IgD-negative memory B cell (primary cell): ENCODE measurements at regions not wholly inside any gene's neighbourhood (a gene's known extent, or its start where the extent isn't known, plus 50 kb on each side); places are given as distances from the start of the nearest gene placed in this dataset.

ENCODE experiments used
- H3K27ac Mint-ChIP-seq, 3 donors: one replicate each; pipeline ENCODE4 v1.8.0; 2020 to 2022; ENCODE audit warnings: mild to moderate bottlenecking in 3 of 3, mixed read lengths in 3 of 3, moderate library complexity in 1 of 3
- H3K27me3 Mint-ChIP-seq: one replicate; pipeline ENCODE4 v1.8.0; 2021; ENCODE audit warnings: mixed read lengths
- H3K36me3 Mint-ChIP-seq: one replicate; pipeline ENCODE4 v1.8.0; 2020; ENCODE audit warnings: mild to moderate bottlenecking, mixed read lengths
- H3K4me1 Mint-ChIP-seq, 3 donors: one replicate each; pipeline ENCODE4 v1.8.0; 2020 to 2022; ENCODE audit warnings: mixed read lengths in 3 of 3, mild to moderate bottlenecking in 1 of 3
- H3K4me3 Mint-ChIP-seq, 4 donors: one replicate each; pipeline ENCODE4 v1.8.0; 2020 to 2022; ENCODE audit warnings: mild to moderate bottlenecking in 4 of 4, mixed read lengths in 4 of 4, moderate library complexity in 3 of 4
- H3K9me3 Mint-ChIP-seq, 3 donors: one replicate each; pipeline ENCODE4 v1.8.0; 2020 to 2021; ENCODE audit warnings: mixed read lengths in 3 of 3, mild to moderate bottlenecking in 1 of 3

DNA sequence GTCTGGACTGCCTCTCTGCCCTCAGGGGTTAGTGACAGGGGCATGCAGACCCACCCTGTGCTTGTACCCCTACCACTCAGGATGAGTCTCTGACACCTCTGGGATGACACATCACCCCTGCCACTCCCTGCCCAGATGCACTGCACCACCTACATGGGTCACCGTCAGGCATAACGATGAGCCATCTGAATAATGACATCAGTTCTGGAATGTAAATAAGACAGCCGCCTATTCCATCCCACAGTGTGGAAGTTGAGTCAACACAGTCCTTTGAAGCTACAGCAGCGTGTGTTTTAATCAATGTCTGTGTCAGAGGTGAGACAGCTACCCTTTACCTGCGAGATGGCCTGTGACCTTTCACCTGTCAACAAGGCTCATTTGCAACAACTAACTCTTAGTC, 268.7 kb upstream of the ARRDC4 start:
- Mint-ChIP-seq H3K27ac (no peak overlapping the region), H3K36me3 (no peaks in the 10 kb centered on the region), H3K4me3 (no peak overlapping the region), H3K9me3 (peaks cover 3 to 10% (median 5%) of the 10 kb centered on the region in 3 donors), H3K27me3 (no peaks in the 10 kb centered on the region), H3K4me1 (peaks cover 0 to 3% (median 0%) of the 10 kb centered on the region in 3 donors)

DNA sequence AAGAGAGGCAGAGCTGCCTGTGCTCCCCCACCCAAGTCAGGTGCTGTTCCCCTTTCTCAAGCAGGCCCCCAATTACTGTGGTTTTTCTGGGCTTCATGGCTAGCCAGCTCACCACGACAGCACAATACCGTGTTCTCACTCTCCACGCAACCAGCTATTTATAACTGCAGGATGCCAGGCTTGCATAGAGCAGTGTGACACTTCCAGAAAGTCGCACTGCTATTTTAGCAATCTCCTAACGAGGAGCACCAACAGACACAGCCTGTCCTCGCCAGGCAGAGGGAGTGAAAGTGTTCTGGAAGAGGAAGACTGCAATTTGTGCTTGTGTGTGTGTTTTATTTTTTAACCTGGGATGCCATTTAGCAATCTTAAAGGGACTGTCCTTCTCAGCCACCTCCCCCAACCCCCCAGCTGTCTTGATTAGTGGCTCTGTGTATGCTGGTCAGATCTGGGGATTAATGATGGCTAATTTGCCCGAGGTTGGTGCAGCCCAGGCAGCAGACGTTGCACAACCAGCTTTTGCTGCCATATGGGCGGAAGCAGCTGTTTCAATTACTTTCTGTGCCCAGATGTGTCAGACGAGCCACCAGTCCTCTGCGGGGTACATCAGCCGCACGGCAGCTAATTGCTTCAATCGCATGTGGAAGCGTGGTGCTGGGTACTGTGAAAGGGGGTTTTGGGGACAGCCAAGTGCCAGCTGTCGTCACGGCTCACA, 268.0 kb upstream of the ARRDC4 start:
- Mint-ChIP-seq H3K4me1 (peaks cover 0 to 3% (median 0%) of the 10 kb centered on the region in 3 donors), H3K27ac (no peak overlapping the region), H3K9me3 (peaks cover 5 to 15% (median 7%) of the 10 kb centered on the region in 3 donors), H3K36me3 (no peaks in the 10 kb centered on the region), H3K27me3 (no peaks in the 10 kb centered on the region), H3K4me3 (no peak overlapping the region)

DNA sequence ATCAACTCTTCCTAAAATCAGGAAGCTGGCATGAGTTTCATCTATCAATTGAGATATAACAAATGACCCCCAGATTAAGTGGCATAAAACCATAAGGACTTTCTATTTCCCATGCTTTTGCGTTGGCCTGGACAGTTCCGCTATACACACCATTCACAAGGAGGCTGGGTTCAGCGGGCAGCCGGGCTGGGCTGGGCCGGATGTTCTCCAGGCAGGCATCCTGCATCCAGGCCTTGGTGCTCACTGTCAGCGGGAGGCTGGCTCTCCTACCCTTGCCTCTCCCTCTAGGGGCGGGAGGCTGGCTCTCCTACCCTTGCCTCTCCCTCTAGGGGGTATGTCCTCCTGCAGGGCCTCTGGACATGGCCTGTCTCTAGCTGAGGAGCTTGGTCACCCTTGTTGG, 266.0 kb upstream of the ARRDC4 start:
- no peak overlapping the region for H3K4me3 Mint-ChIP-seq
- H3K36me3 Mint-ChIP-seq = no peaks in the 10 kb centered on the region
- H3K4me1 Mint-ChIP-seq = peaks cover 0 to 3% (median 0%) of the 10 kb centered on the region in 3 donors
- peaks cover 5 to 14% (median 6%) of the 10 kb centered on the region in 3 donors for H3K9me3 Mint-ChIP-seq
- no peak overlapping the region for H3K27ac Mint-ChIP-seq
- H3K27me3 Mint-ChIP-seq = no peaks in the 10 kb centered on the region

DNA sequence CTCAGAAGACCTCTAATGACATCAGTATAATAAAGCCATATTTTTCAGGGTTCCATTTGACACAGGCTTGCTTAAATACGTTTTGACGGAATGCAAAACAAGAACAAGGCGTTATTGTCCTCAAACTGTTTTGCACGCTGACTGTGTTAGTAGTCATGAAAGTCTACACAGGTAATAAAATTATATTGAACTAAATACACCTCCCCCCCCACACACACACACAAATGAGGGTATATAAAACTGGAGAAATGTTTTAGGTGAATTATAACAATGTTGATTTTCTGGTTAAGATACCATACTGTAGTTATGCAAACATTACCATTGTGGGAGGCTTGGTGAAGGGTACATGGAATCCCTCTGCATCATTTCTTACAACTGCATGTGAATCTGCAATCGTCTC, 257.1 kb upstream of the ARRDC4 start:
- Mint-ChIP-seq H3K27me3 (no peaks in the 10 kb centered on the region), H3K4me1 (no peaks in the 10 kb centered on the region), H3K36me3 (no peaks in the 10 kb centered on the region), H3K9me3 (peaks cover 0 to 17% (median 2%) of the 10 kb centered on the region in 3 donors), H3K27ac (no peak overlapping the region), H3K4me3 (no peak overlapping the region)

DNA sequence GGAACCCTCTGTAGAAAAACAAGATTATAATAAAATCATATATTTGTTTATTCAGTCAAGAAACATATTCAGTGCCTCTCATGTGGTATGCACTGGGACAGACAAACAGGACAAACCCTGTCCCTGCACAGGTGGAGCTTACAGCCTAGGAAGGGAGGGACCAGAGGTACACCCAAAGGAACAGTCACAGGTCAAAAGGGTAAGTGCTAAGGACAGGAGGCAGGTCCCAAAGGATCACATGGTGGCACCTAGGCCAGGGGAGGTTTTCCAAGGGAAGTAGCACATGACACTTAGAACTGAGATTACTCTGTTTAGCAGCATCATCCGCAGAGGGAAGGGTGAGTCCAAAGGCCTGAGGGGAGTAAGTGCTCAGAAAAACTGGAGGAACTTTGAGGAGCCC, 254.4 kb upstream of the ARRDC4 start:
- Mint-ChIP-seq H3K27ac (no peak overlapping the region), H3K36me3 (no peaks in the 10 kb centered on the region), H3K9me3 (peaks cover 2 to 17% (median 2%) of the 10 kb centered on the region in 3 donors), H3K4me3 (no peak overlapping the region), H3K4me1 (no peaks in the 10 kb centered on the region), H3K27me3 (no peaks in the 10 kb centered on the region)

DNA sequence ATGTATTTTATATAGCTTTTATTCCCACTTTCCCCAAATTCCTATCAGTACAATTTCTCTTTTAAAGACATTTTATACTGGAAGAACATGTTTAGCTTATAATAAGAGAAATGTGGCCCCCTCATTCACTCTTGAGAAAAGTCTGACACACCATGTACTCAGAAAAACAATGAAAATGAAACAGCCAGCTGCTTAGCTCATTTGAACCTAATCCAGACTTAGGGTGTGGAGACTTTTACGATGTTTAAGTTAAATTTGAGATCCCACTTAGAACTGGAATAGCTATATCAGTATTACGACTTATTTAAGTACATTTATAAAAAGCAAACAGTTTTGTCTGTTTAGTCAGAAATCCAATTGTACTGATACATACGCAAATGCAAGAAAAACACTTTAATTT, 252.3 kb upstream of the ARRDC4 start:
- Mint-ChIP-seq H3K4me3 (no peak overlapping the region), H3K36me3 (no peaks in the 10 kb centered on the region), H3K9me3 (peaks cover 2 to 10% (median 4%) of the 10 kb centered on the region in 3 donors), H3K27ac (no peak overlapping the region), H3K4me1 (no peaks in the 10 kb centered on the region), H3K27me3 (no peaks in the 10 kb centered on the region)

DNA sequence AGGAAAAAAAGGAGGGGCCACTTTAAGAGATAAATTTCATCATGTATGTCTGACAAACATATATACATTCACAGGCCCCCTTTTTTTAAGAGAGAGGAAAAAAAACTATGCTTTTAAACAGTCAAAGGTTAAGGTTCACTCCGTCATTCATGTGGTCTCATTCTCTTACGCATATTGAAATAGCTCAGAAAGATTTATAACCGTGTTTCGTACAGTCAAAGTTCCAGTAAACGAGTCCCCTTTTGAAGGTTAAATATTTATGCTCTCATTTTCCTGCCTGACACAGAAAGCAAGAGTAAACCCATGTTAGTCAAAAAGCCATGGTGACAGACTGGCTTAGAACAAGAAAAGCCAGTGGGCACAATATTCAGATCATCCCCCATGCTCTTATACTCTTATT, 248.0 kb upstream of the ARRDC4 start:
- Mint-ChIP-seq H3K36me3 (no peaks in the 10 kb centered on the region), H3K4me1 (no peaks in the 10 kb centered on the region), H3K27me3 (no peaks in the 10 kb centered on the region), H3K4me3 (no peak overlapping the region), H3K9me3 (peaks cover 0 to 4% (median 4%) of the 10 kb centered on the region in 3 donors), H3K27ac (no peak overlapping the region)

DNA sequence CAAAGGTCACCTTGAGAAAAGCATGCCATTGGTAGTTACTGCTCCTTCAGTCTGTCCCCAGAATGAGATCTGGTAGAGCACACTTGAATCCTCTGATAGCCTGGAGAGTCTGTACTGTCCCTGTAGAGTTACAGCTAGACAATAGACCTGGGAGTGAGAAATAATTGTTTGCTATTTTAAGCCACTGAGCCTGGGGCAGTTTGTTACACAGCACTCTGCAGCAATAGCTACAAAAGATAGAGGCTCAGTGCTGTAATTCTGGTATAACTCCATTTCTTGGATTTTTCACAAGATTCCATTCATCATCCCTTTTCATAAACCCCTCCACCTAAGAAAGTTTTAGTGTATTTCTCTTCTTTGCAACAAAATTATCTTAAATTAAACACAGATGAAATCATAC, 242.7 kb upstream of the ARRDC4 start:
- H3K36me3 Mint-ChIP-seq = no peaks in the 10 kb centered on the region
- H3K4me1 Mint-ChIP-seq = no peaks in the 10 kb centered on the region
- H3K4me3 Mint-ChIP-seq = no peak overlapping the region
- no peak overlapping the region for H3K27ac Mint-ChIP-seq
- H3K9me3 Mint-ChIP-seq = peaks cover 0 to 9% (median 9%) of the 10 kb centered on the region in 3 donors
- no peaks in the 10 kb centered on the region for H3K27me3 Mint-ChIP-seq

DNA sequence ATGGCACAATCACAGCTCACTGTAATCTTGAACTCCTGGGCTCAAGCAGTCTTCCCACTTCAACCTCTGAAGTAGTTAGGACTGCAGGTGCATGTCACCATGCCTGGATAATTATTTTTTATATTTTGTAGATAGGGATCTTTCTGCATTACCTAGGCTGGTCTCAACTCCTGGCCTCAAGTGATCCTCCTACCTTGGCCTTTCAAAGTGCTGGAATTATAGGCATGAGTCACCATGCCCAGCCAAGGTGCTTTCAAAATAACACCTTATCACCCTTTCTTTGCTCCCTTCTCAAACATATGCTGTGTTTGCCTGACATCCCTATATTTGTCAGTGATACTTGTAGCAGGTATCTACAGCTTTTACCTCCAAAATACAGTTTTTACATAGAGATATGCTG, 242.0 kb upstream of the ARRDC4 start:
- no peak overlapping the region for H3K27ac Mint-ChIP-seq
- H3K27me3 Mint-ChIP-seq = no peaks in the 10 kb centered on the region
- H3K36me3 Mint-ChIP-seq = no peaks in the 10 kb centered on the region
- no peaks in the 10 kb centered on the region for H3K4me1 Mint-ChIP-seq
- H3K9me3 Mint-ChIP-seq = peaks cover 0 to 13% (median 9%) of the 10 kb centered on the region in 3 donors
- H3K4me3 Mint-ChIP-seq = no peak overlapping the region

DNA sequence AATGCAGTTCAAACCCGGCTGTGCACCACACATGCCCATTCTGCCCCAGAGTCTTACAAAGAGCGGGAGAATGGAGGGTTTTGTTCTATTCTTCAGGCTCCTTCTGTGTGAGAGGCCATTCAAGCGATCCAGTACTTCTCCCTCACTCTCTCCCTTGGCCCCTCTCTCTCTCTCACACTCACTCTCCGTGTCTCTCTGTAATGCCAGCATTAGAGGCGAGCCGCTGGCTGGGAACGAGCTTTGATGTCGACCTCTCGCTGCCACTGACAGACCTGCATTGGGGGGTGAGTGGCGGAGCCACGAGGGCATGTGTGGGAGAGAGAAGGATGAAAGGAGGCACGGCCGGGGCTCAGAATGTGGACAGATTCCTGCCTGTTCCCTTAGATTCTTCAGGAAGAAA, 231.7 kb upstream of the ARRDC4 start:
- no peak overlapping the region for H3K27ac Mint-ChIP-seq
- H3K4me3 Mint-ChIP-seq = no peak overlapping the region
- peaks cover 2 to 7% (median 3%) of the 10 kb centered on the region in 3 donors for H3K9me3 Mint-ChIP-seq
- no peaks in the 10 kb centered on the region for H3K36me3 Mint-ChIP-seq
- H3K4me1 Mint-ChIP-seq = no peaks in the 10 kb centered on the region
- H3K27me3 Mint-ChIP-seq = no peaks in the 10 kb centered on the region

DNA sequence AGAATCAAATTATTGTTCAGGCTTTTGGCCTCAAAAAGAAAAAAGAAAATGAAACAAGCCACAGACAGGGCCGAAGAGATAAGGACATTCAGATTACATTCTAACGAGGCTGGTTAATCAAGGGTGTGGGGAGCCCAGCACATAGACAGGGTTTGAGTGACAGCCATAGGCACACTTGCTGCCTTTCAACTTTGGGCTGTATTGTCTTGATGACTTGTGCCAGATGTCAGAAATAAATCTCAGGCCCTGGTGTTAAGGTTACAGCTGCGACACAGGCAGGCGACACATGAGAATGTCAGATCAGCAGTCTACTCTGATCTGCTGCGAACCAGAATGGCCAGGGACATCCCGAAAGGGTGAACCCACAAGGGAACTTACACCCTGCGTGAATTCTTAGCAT, 231.2 kb upstream of the ARRDC4 start:
- H3K36me3 Mint-ChIP-seq = no peaks in the 10 kb centered on the region
- no peaks in the 10 kb centered on the region for H3K4me1 Mint-ChIP-seq
- H3K9me3 Mint-ChIP-seq = peaks cover 2 to 7% (median 3%) of the 10 kb centered on the region in 3 donors
- H3K4me3 Mint-ChIP-seq = no peak overlapping the region
- no peak overlapping the region for H3K27ac Mint-ChIP-seq
- H3K27me3 Mint-ChIP-seq = no peaks in the 10 kb centered on the region

DNA sequence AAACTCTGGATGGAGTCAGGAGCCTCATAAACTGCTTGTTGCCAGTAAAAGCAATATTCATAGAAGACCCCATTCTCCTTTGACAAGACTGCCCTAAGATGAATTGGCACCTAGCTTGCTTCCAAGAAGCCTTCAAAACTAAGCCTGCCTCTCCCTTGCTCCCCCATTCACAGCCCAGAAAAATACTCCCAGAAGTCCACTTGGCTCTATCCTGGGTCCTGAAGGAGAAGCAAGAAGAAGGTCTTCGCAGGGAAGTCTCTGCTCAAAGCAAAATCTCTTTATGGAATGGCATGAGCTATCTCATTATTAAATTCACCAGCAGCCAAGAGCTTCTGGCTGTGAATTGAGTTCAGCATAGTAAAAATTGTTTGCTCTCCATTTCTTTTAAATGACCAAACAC, 230.2 kb upstream of the ARRDC4 start:
- Mint-ChIP-seq H3K36me3 (no peaks in the 10 kb centered on the region), H3K4me1 (no peaks in the 10 kb centered on the region)

DNA sequence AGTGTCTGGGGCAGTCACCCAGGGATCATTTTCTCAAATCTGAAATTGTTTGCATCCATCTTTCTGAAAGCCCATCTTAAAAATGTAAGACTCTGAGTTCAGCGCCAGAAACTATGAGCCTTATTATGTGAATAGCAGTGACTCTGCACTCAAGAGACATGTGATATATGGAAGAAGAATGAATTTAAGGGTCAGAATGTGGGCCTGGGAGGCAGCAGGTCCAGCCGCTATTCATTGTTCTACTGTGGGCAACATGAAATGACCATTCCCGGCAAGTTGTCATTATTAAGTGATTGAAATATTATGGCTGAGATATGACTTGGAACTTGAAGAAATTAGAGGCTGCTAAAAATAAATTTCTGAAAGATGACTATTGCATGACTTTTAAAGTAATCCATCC, 228.6 kb upstream of the ARRDC4 start:
- Mint-ChIP-seq H3K36me3 (no peaks in the 10 kb centered on the region), H3K4me3 (no peak overlapping the region)

More for the DNA sequence above, 230.2 kb upstream of the ARRDC4 start:
- Mint-ChIP-seq H3K27ac (no peak overlapping the region), H3K4me3 (no peak overlapping the region), H3K27me3 (no peaks in the 10 kb centered on the region), H3K9me3 (peaks cover 2 to 7% (median 3%) of the 10 kb centered on the region in 3 donors)

DNA sequence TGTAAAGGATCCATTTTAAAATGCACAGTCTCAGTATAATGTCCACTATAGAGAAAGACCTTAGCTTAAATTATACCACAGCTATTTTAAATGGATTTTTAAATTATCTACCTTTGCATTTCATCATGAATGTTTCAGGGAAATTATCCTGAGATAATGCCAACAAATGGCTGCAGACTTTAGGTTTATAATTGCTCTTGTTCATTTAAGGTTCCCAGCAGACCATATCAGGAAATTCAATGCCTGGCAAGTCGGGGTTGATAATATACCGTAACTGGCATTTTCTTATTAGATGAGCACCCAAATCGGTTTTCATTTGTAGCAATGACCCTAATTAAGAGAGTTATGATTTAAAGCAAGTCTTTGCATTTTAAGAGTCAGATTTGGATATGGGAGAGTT, 227.1 kb upstream of the ARRDC4 start:
- Mint-ChIP-seq H3K27me3 (no peaks in the 10 kb centered on the region), H3K4me1 (no peaks in the 10 kb centered on the region), H3K27ac (no peak overlapping the region), H3K36me3 (no peaks in the 10 kb centered on the region), H3K9me3 (peaks cover 3 to 6% (median 3%) of the 10 kb centered on the region in 3 donors), H3K4me3 (no peak overlapping the region)

More for the DNA sequence above, 228.6 kb upstream of the ARRDC4 start:
- Mint-ChIP-seq H3K4me1 (no peaks in the 10 kb centered on the region), H3K27me3 (no peaks in the 10 kb centered on the region), H3K9me3 (peaks cover 2 to 7% (median 3%) of the 10 kb centered on the region in 3 donors), H3K27ac (no peak overlapping the region)

DNA sequence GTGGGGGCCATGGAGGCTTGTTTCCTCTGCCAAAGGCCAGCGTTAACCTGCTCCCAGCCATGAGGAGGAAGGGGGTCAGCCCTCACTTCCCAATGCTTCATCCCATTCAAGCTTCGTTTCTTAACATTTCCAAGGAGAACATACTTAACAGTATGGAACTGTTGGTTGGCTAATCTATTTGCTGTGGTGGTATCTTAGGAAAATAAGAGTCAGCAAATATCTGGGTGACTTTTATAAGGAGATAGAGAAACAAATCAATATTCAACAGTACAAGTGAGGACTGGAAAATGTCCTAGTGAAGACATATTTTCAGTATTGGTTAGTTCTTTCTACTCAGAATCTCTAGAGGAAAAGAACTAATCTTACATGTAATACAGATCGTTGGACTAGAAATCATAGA, 223.8 kb upstream of the ARRDC4 start:
- no peaks in the 10 kb centered on the region for H3K36me3 Mint-ChIP-seq

DNA sequence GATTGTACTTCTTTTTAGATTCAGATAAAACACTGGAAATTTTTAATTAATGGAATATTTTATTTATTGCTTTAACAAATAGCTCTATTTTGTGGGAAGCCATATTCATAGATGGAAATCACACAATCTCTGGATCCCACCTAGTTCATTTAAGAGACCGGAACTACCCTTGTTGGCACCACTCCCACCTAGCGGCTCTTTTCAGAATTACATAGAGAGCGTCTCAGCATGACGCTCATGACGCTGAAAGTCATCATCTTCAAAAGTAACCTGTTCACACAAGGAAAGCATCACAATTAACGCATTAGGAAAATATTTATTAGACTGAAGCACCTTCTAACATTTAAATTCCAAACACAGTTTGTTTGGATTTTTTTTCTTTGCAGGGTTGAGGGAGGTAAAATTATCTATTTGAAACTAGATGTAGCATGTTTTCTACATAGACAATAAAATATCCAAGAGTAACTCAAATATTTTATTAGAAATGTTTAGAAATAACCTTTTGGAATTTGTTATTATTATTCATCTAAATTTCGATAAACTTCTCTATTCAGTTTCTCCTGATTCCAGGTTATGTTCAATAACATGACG, 214.9 kb upstream of the ARRDC4 start:
- Mint-ChIP-seq H3K27me3 (no peaks in the 10 kb centered on the region), H3K36me3 (no peaks in the 10 kb centered on the region), H3K4me3 (no peak overlapping the region), H3K27ac (no peak overlapping the region), H3K4me1 (no peaks in the 10 kb centered on the region), H3K9me3 (peaks cover 0 to 1% (median 0%) of the 10 kb centered on the region in 3 donors)

More for the DNA sequence above, 223.8 kb upstream of the ARRDC4 start:
- Mint-ChIP-seq H3K4me1 (no peaks in the 10 kb centered on the region), H3K27ac (no peak overlapping the region), H3K4me3 (no peak overlapping the region), H3K9me3 (peaks cover 2 to 7% (median 5%) of the 10 kb centered on the region in 3 donors), H3K27me3 (no peaks in the 10 kb centered on the region)
